Activated CD4-positive, CD25-positive, alpha-beta regulatory T cell (primary cell): ENCODE measurements at regions not wholly inside any gene's neighbourhood (a gene's known extent, or its start where the extent isn't known, plus 50 kb on each side); places are given as distances from the start of the nearest gene placed in this dataset.

Experiments
- DNase-seq, 4 experiments: peaks; one replicate each; lab custom pipeline; 2025; lab: John Stamatoyannopoulos, UW

DNA sequence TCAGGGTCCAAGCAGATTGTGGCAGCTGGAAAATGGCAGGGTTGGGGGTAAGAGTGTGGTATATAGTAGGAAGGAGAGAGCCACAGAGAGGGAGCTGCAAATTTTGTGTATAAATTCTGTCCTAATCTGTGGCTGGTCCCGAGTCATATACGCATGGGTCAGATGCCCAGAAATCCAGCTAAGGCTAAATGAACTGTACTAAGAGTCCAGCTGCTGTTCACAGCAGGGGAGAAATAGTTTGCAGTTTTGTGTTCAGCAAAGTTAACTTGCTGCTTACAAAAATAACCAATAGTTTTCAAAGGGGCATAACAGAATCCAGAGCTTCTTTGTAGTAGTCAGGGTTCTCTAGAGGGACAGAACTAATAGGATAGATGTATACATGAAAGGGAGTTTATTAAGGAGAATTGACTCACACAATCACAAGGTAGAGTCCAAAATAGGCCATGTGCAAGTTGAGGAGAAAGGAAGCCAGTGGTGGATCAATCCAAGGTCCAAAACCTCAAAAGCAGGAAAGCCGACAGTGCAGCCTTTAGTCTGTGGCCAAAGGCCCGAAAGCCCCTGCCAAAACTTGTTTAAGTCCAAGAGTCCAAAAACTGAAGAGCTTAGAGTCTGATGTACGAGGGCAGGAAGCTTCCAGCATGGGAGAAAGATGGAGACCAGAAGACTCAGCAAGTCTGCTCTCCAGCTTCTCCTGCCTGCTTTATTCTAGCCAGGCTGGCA lies 146.1 kb upstream of the KBTBD8 start:
- no peak for DNase-seq

DNA sequence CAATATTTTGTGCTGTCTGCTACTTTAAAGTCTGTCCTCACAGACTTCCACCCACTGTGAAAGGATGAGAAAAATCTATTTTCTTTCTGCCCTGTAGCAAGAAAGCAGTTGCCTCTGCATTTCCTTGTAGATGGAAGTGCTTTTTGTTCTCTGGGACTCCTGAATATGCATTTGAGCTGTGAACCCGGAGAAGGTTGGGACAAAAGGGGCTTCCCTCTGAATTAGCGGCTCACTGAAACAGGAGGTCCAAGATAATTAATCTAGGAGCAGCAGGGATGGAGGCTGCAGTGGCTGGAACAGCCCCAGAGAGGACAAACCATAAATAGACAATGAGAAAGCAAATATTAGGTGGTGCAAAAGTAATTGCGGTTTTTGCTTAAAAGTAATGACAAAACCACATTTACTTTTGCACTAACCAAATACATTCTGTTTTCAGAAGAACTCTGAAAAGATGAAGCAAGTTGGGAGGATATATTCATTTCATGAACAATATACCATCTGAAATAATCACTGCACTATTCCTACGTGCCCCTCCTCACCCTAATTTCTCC lies 143.4 kb upstream of the KBTBD8 start:
- DNase-seq: no peak

DNA sequence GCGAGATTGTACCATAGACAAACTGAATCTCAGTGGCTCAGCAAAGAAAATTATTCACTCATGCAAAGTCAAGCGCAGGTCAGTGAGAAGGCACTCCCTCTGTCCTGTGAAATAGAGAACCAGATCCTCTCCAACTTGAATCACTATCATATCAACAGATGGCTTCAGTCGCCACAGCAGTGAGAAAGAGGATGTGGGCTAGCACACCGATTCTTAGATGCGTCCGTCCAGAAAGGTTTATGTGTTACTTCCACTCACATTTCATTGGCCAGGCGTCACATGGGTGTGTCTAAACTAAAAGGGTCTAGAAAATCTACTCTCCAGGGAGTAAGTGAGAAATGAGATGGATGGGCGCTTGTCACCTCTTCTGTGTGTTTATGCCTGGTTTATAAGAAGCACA lies 141.6 kb upstream of the KBTBD8 start:
- DNase-seq: no peak

DNA sequence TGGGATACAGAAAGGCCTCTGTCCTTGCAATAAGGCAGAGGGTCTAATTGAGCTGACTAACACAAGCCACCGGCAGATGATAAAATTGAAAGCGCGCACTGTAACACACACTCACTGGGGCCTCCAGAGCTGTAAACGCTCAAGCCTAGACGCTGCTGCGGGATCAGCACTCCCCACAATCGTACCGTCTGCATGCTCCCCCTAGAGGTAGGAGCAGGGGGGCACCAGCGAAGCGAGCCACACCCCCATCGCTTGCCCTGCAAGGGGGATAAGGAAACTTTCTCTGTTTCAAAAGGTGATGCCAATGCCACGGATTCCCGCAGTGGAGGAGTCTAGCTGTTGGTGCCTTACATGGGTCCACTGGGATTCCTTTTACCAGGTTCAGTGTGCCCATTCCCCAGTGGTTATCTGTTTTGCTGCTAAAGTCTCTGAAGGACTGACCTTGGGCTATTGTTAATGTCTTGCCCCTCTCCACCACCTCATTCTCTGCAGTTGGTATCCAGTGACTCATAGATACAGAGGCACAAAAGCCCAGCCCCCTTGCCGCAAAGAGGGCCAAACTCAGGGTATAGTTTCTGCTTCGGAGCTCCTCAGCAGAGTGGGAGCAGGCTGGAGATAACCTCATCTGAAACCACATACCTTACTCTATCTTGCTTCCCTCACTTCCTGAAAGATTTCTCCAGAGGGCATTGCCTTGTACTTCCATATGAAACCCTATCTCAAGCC lies 139.3 kb upstream of the KBTBD8 start:
- DNase-seq: no peak

DNA sequence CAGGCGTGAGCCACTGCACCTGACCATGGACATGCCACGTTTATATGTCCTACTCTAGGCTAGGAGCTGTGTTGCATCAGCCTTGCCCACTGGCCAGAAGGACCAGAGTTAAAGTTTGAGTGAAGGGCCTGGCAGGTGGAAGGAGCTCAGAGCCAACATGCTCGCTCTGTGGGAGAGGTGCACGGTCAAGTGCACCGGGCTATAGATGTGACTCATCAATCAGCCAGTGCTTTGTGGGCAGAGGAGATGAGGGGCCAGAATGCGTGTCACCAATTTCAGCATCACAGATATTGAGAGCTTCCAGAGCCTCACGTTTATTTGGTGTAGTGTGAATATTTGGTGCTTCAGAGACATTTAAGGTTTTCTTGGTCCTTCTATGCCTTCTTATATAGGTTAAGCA lies 137.3 kb upstream of the KBTBD8 start:
- no peak for DNase-seq

DNA sequence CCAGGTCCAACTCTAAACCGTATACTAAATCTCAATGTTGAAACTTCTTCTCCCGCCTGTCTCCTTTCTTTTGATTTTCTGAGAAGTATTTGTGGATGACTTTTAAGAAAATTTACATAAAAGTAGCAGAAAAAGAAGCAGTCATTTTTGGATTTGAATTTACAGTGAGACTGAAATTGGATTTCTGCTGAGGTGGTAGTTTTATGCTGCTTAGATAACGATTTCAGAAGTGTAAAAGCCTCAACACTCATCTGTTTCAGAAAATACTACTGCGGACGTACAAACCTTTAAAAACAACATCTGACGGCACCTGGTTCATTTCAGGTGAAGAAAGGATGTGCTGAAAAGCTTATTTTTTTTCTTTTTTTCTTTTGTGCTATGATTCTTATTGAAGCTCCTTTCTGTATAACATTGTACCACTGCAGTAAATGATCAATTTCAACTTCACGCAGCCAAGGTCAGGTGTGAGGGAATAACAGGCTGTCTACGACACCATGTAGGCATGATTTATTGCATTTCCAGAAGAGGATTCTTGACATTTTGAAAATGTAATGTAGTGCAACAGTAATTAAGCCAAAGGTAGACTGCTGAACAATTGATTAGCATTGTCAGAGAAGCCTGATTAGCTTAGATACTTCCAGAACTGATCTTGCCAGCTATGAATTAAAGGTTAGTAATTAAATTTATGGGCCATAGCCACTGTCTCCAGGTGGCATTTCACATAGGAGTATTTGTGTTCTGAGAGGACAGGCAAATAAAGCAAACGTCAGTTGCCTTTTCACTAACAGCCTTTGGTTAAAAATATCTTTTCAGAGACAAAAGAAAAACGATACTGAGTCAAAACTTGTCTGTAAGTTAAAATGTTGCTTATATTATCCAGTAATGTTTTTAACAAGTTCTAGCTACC lies 134.6 kb upstream of the KBTBD8 start:
- no peak for DNase-seq

DNA sequence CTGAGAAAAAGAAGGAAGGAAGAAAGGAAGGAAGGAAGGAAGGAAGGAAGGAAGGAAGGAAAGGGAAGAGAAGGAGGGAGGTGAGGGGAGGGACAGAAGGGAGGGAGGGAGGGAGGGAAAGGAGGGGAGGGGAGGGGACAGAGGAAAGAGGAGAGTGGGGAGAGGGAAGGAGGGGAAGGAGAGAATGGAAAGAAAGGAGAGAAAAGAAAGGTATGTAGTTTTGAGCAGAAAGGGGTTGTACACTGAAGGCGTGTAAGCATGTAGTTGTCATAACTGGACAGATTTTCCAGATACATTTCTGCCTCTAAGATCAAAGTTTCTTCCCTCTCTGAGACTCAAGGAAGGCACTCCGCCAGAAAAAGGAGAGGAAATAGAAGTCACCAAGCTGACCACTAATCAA lies 113.4 kb upstream of the KBTBD8 start:
- DNase-seq: no peak

DNA sequence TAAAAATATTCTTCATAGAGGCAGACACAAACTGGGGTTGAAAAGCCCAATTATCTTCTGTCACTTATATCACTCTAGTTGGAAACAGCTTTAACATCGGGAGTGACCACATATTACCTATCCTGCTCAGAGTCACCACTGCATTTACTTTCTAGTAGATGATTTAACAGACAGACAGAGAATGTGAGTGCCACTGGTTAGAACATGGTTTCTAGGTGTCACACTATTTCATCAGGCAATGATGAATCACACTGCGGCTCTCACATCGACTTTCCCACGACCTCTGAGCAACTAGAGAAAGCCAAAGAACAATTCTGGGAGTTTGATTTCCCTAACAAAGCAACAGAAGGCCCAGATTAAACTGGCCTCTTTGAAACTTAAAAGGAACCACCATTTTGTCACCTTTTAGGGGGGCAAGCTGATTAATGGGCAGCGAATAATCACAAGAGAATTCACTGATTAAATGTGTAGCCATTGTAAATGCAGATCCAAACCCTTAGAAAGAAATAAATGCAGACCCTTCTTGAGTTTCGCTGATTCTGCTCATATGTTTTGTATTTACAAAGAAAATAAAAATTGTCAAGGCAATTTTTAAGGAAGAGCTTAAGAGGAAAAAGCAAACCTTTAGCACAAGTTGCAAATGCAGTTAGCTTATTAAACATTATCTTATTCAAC lies 112.6 kb upstream of the KBTBD8 start:
- DNase-seq: no peak

DNA sequence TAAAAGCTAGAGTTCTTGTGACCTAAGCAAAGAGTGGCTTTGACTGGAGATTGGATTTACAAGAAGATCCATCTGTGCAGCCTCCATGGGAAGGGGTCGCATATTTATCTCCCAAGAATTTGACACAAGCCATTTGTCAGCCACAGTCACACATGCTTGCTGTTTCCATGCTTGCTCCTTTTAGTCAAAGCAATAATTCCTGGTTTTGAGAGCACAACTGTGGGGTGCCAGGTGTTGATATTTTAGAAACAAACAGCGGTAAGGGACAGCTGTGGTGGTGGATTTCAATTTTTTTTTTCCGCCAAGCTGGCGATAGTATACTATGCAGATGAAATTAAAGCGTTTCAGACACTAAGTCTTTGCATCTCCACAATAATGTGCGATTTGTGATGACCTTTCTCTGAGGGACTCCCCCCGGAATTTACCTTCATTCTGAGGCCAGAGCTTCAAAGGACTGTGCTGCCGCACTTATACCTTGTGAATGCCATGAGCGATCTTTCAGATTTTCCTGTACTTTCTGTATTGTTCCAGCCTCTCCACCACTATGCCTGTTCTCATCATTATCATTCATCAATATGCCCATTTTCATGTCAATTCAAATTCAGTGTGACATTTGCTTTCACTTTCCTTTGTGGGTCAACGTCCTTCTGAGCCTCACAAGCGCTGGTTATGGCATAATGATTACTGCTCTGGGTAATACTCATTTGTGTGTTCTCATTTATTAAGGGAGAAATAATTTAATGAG lies 108.2 kb upstream of the KBTBD8 start:
- no peak for DNase-seq

DNA sequence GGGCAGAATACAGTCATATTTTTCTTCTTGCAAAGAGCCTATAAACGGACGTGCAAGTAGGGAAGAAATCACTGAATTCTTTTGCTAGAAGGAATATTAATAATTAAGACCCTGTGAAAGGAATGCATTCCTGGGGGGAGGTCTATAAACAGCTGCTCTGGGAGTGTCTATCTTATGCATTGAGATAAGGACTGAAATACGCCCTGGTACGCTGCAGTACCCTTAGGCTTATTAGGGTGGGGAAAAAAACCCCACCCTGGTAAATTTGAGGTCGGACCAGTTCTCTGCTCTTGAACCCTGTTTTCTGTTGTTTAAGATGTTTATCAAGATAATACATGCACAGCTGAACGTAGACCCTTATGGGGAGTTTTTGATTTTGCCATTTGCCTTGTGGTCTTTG lies 100.0 kb upstream of the KBTBD8 start:
- DNase-seq: no peak

DNA sequence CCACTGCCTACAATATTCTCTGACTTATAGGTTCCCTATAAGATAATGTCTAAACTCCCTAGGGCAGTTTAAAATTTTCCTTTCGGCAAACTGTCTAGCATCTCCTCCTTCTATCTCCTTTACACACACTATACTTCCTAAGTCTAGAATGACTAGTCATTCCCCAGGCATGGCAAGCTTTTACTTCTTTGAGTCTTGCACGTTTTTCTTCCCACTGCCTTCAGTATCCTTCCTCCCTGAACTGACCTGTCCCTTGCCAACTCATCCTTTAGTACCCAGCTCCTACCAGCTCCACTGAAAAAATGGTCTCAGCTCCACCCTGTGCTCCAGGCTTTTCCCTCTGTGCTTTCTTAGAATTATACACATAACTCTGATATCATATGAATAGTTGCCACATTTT lies 93.8 kb upstream of the KBTBD8 start:
- DNase-seq: no peak

DNA sequence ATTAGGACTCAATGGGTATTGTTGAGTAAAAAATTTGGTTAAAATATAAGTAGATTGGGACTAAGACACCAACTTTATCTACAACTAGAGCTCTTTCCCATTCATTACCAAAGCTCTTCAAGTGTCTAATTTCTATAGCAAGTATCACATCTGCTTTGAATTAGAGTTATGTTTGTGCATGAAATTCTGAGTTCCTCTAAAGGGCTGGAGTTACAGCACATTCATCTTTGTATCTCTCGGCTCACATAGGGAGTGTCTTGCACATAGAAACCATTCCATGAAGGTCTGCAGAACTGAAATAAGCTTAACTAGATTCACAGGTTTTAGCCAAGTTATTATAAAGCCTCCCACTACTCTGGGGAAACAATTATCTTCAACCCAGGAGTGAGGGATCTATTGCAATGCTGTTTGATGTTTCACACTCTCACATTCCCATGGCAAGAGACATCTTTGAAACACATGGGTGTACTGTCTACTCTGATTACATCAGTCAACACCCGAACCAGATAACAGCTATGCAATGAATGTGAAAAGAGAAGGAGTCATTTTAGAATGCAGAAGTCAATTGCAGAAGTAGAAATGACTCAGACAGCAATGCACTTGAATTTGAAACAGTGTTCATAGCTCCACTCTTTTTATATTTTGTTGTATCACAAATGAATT lies 93.1 kb upstream of the KBTBD8 start:
- no peak for DNase-seq

DNA sequence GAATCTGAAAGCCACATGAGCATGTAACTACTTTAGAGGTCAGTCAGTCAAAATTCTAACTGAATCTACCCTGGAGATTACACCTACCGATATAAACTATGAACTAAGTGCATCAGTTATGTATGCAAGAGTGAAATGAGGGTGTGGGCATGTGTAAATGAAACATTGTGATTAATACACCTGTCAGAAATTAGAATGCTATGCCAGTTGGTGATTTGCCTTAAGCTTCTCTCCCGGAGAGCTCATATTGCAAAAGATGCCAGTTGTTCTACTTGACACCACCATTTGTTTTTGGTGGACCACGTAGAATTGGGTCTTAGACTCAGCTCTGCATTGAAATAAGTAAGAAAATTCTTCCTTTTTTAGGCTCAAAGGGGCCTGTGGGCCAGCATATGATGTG lies 91.0 kb upstream of the KBTBD8 start:
- no peak for DNase-seq

DNA sequence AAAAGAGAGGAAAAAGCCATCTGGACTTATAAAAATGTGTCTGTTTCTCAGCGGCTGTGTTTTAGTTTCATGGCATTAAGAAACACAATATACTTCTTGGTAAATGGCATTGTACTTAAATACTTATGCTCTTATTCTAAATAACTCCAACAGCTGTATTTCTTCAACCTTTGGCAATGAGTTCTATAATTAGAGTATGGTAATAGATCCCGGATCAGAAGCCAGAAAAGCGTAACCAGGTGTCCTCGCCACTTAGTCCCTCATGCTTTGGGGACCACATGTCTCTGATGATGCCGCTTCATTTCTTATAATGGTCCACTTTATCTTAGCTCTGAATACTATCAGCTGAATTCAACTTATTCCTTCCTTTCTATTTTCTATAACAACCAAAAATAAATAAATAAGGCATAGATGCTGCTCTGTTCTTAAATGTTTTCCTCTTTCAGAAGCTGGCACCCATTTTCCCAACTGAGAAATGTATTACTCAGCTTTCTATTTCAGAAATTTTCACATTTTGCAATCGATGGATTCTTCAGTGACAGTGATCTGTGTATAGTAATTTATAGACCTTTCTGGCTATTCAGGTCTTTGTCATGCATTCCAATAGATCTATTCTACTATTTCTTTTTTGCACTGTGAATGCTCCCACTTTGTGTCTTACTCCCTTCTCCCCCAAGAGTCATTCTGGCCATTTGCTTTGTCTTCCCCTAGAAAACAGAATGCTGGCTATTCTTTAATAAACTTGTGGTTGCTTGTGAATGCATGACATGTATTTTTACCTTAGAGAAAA lies 87.6 kb upstream of the KBTBD8 start:
- DNase-seq: no peak

DNA sequence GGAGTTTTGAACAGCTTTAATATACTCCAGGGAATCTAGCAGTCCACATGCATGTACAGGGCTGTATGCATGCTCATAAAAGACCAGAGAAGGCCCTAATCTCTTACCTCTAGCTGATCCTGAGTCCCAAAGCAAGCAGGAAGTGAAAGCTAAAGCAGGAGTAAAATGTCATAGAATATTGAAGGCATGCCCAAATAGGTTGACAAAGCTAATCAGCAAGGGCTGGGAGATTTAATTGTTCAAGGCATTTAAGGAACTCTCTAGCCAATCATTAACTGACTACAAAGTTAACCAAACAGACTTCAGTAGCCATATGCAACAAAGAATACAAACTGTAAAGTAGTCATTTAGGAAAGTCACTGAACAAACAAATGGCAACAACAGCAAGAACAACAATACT lies 85.8 kb upstream of the KBTBD8 start:
- DNase-seq: no peak

DNA sequence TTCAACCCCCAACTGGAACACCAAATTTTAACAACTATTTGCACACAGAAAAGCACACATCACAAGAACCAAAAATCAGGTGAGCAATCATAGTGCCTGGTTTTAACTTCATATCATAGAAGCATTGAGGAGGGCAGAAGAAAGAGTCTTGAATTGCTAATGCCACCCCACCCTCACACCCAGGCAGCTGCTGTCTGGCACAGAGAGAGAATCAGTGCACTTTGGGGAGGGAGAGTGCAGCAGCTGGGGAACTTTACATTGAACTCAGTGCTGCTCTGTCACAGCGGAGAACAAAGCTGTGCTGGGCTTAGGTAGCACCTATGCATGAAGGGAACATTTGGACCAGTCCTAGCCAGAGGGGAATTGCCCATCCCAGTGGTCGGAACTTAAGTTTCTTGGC lies 76.0 kb upstream of the KBTBD8 start:
- DNase-seq: no peak

DNA sequence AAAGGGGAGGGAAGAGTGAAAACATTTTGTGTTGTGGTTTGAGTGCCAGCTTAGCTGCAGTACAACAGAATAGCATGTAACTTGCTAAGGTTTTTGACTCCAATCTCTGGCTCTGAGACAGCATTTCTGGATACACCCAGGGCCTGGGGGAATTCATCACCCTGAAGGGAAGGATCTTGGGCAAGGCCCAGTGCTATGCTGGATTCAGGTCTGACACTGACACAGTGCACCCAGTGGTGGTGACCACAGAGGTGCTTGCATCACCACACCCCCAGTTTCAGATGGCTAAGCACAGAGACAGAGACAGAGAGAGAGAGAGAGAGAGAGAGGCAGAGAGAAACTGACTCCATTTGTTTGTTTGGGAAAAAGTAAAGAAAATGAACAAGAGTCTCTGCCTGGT lies 74.1 kb upstream of the KBTBD8 start:
- no peak for DNase-seq

DNA sequence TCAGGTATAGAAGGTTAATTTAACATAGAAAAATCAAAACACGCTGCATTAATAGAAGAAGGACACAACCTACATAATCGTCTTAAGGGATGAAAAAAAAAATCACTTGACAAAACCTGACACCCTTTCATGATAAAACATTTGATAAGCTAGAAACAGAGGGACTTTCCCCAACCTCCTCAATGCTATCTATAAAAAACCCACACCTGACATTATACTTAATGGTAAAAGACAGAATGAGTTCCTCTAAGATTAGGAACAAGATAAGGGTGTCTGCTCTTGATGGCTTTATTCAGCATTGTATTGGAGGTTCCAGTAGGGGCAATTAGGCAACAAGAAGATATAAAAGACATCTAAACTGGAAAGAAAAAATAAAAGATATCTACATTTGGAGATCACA lies 69.9 kb upstream of the KBTBD8 start:
- no peak for DNase-seq

DNA sequence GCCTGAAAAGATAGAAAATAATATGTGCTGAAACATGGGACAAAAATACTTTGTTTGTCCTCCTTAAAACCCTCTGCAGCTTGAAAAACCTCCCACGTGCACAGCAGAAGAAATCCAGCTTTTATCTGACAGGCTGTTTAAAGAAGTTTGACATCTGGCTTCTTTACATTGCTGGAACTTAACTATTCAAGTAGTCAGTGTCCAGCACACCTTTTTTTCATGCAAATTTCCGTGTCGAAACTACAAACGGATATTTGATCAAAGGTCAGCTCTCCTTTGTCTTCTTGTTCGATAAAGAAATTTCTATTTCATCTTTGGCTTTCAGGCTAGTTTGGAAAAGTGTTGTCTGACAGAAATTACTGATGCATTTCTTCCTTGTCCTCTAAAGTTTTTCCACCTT lies 66.8 kb upstream of the KBTBD8 start:
- no peak for DNase-seq

DNA sequence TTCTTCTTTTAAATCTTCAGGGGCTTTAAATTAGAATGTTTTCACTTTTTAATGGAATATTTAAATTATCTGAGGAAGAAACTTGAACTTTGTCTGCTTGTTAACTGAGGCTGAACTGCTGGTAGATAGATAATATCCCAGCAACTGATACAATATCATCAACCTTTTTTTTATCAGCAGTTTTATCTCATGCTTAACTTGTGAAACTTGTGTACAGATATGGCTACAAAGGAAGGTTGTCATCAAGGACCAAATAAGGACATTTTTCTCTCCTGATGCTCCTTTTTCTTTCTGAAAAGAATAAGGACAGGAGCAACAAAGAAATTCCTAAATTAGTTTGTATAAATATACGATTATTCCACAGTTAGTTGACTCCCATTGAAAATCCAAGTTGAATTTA lies 66.4 kb upstream of the KBTBD8 start:
- no peak for DNase-seq
